ENCODE measurements at regions not wholly inside any gene's neighbourhood (a gene's known extent, or its start where the extent isn't known, plus 50 kb on each side); places are given as distances from the start of the nearest gene placed in this dataset.

DNA sequence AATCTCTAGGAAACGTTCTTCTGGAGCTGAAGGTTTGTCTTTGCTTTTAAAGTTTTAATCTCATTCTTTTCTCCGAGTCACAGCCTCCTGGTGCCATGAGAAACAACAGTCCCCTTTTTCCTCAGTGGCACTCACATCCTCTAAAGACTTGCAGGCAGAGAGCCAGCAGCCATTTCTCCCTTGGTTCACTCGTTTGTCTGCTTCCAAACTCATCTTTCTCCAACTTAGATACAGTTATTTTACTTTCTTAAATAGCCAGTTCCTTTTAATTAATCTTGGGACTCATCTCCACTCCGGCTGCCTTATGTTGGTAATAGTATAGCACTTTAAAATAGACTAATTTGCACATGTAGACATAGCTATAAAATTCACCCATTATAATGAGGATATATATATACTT lies 555.2 kb downstream of the FGF9 start:
- no peak overlapping the region for H2AFZ ChIP-seq
- DNase-seq (ENCODE audit: low spot score) = no peak

More for the DNA sequence above, 555.2 kb downstream of the FGF9 start:
- no peaks in the 10 kb centered on the region for H3K36me3 ChIP-seq (ENCODE audit: insufficient read depth)
- H3K4me1 ChIP-seq (ENCODE audit: insufficient read depth) = no peaks in the 10 kb centered on the region
- H3K27ac Mint-ChIP-seq = no peak overlapping the region
- no peaks in the 10 kb centered on the region for H3K27me3 ChIP-seq (ENCODE audit: insufficient read depth)
- no peaks in the 10 kb centered on the region for H3F3A ChIP-seq (replicated peaks; ENCODE audit: low read depth)
- peaks cover 4% of the 10 kb centered on the region for H3K4me1 Mint-ChIP-seq
- no peaks in the 10 kb centered on the region for H3K79me2 ChIP-seq (replicated peaks; ENCODE audit: insufficient read depth)
- H3K4me3 Mint-ChIP-seq = no peak overlapping the region
- H3K27me3 Mint-ChIP-seq (ENCODE audit: insufficient read depth, low read depth, poor library complexity) = peaks cover 2% of the 10 kb centered on the region
- H3K9me2 ChIP-seq (ENCODE audit: insufficient read depth) = 0 out of 2 replicates have a peak, but pooled peaks cover 2% of the 10 kb centered on the region
- no peak overlapping the region for H3K27ac ChIP-seq (ENCODE audit: low read depth)
- H3K36me3 Mint-ChIP-seq (ENCODE audit: low read depth) = no peaks in the 10 kb centered on the region
- no peak overlapping the region for H3K4me2 ChIP-seq
- H3K4me3 ChIP-seq = no peak overlapping the region
- no peaks in the 10 kb centered on the region for H3K9me3 Mint-ChIP-seq
- no peak for ATAC-seq
- TF ChIP-seq ZNF331 (CRISPR knock-in tag; IDR thresholded peaks at IDR 0.05; ENCODE audit: low read depth) = no peak
- no peak for TF ChIP-seq CREB1 (CRISPR knock-in tag; IDR thresholded peaks at IDR 0.05; ENCODE audit: low read depth)
- TF ChIP-seq EZH2 (IDR thresholded peaks at IDR 0.05; ENCODE audit: low read depth, unreplicated experiment) = no peak
- no peak for TF ChIP-seq EZH2phosphoT487 (IDR thresholded peaks at IDR 0.05; ENCODE audit: unreplicated experiment)
- TF ChIP-seq STAT1 (IDR thresholded peaks at IDR 0.05; ENCODE audit: unreplicated experiment) = no peak
- TF ChIP-seq, protein P1, sequence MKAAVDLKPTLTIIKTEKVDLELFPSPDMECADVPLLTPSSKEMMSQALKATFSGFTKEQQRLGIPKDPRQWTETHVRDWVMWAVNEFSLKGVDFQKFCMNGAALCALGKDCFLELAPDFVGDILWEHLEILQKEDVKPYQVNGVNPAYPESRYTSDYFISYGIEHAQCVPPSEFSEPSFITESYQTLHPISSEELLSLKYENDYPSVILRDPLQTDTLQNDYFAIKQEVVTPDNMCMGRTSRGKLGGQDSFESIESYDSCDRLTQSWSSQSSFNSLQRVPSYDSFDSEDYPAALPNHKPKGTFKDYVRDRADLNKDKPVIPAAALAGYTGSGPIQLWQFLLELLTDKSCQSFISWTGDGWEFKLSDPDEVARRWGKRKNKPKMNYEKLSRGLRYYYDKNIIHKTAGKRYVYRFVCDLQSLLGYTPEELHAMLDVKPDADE (IDR thresholded peaks at IDR 0.05) = no peak
- TF ChIP-seq NANOG (IDR thresholded peaks at IDR 0.05; ENCODE audit: borderline replicate concordance) = no peak
- TF ChIP-seq, protein P2, sequence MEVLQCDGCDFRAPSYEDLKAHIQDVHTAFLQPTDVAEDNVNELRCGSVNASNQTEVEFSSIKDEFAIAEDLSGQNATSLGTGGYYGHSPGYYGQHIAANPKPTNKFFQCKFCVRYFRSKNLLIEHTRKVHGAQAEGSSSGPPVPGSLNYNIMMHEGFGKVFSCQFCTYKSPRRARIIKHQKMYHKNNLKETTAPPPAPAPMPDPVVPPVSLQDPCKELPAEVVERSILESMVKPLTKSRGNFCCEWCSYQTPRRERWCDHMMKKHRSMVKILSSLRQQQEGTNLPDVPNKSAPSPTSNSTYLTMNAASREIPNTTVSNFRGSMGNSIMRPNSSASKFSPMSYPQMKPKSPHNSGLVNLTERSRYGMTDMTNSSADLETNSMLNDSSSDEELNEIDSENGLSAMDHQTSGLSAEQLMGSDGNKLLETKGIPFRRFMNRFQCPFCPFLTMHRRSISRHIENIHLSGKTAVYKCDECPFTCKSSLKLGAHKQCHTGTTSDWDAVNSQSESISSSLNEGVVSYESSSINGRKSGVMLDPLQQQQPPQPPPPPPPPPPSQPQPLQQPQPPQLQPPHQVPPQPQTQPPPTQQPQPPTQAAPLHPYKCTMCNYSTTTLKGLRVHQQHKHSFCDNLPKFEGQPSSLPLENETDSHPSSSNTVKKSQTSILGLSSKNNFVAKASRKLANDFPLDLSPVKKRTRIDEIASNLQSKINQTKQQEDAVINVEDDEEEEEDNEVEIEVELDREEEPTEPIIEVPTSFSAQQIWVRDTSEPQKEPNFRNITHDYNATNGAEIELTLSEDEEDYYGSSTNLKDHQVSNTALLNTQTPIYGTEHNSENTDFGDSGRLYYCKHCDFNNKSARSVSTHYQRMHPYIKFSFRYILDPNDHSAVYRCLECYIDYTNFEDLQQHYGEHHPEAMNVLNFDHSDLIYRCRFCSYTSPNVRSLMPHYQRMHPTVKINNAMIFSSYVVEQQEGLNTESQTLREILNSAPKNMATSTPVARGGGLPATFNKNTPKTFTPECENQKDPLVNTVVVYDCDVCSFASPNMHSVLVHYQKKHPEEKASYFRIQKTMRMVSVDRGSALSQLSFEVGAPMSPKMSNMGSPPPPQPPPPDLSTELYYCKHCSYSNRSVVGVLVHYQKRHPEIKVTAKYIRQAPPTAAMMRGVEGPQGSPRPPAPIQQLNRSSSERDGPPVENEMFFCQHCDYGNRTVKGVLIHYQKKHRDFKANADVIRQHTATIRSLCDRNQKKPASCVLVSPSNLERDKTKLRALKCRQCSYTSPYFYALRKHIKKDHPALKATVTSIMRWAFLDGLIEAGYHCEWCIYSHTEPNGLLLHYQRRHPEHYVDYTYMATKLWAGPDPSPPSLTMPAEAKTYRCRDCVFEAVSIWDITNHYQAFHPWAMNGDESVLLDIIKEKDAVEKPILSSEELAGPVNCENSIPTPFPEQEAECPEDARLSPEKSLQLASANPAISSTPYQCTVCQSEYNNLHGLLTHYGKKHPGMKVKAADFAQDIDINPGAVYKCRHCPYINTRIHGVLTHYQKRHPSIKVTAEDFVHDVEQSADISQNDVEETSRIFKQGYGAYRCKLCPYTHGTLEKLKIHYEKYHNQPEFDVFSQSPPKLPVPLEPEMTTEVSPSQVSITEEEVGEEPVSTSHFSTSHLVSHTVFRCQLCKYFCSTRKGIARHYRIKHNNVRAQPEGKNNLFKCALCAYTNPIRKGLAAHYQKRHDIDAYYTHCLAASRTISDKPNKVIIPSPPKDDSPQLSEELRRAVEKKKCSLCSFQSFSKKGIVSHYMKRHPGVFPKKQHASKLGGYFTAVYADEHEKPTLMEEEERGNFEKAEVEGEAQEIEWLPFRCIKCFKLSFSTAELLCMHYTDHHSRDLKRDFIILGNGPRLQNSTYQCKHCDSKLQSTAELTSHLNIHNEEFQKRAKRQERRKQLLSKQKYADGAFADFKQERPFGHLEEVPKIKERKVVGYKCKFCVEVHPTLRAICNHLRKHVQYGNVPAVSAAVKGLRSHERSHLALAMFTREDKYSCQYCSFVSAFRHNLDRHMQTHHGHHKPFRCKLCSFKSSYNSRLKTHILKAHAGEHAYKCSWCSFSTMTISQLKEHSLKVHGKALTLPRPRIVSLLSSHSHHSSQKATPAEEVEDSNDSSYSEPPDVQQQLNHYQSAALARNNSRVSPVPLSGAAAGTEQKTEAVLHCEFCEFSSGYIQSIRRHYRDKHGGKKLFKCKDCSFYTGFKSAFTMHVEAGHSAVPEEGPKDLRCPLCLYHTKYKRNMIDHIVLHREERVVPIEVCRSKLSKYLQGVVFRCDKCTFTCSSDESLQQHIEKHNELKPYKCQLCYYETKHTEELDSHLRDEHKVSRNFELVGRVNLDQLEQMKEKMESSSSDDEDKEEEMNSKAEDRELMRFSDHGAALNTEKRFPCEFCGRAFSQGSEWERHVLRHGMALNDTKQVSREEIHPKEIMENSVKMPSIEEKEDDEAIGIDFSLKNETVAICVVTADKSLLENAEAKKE (CRISPR knock-in tag; IDR thresholded peaks at IDR 0.05) = no peak
- TF ChIP-seq REST (IDR thresholded peaks at IDR 0.05; ENCODE audit: unreplicated experiment) = no peak
- H4K20me1 ChIP-seq (replicated peaks; ENCODE audit: insufficient read depth) = no peaks in the 10 kb centered on the region

All from GM23338 (cell line).